HPDE6-E6E7 (cell line): ENCODE measurements at regions not wholly inside any gene's neighbourhood (a gene's known extent, or its start where the extent isn't known, plus 50 kb on each side); places are given as distances from the start of the nearest gene placed in this dataset.

ENCODE experiments used
- DNase-seq: peaks from one replicate; pipeline ENCODE4 v3.0.0; 2011; ENCODE audit warnings: missing footprints; ENCODE audit errors: extremely low spot score

DNA sequence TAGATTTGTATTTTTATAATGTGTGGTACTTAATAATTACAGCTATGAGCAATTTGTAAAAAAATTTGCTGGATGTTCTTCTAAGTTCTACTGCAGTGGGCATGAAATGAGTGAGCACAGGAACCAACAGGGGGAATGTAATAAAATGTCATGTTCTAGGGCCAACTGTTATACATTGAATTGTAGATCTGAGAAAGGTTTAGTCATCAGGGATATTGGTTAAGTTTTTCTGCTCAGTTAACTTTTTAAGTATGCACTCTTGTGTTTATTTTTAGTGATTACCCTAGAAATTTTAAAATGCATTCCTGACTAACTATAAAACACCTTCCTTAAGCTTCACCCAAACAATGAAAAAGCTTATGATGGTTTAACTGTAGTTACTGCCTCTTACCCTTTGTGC lies 101.8 kb downstream of the CAND1 start:
- DNase-seq: no peak

DNA sequence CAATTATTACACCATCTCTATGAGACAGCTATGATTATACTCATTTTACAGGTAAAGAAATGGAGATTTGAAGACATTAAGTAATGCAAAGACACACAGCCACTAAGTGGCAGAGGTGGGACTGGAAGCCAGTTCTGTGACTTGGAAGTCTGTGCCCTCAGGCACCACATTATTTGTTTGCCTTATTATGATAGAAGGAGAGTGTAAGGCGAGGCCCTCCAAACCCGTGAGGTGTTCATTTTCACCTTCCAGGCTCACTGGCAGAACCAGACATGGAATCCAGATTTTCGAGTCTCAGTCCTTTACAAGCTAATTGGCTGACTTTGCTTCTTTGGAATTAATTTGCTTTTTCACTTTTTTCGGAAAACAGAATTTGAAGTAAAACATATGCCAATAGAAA lies 107.9 kb downstream of the CAND1 start:
- DNase-seq: no peak

DNA sequence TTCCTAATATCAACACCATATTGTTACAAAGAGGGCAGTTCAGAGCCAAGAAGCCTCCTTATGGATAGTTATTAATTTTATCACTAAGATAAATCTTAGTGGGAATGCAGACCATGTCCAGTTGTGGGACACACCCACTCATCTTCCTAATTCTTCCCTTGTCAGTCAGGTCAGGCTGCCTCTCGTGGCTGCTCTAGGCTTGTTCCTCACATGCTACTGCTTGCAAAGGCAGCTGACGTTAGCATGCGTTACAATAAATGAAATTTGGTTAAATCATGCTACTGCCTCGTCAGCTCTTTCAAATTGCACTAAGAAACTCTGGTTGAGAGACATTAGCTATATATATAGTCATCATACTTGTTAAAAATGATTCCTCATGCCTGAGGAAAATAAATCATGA lies 108.4 kb downstream of the CAND1 start:
- DNase-seq: peak; percentile 46

DNA sequence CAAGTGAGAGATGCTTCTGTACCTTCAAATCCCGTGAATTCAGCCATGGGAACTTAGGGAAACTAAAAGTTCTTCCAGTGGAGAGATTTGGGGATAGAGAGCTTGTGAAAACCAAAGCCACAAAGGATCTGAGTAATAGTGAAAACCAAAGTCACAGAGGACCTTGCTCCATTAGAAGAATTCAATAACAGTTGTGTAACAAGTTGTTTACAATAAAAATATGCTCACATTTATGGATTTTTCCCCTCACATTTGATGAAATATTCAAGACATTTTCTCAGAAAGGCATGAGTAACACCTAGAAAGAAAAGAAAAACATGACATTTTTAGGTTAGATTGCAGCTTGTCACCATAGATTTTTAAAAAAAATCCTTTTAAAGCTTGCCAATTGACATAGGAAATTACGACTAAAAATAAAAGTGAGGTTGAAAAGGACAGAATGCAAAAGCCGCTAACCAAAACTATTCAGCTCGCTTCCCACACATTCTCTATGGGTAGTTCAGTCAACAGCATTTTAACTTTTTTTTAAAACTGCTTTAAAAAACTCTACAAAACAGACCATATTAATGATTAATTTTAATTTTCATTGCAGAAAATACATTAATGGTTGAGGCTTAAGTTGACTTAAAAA lies 113.2 kb downstream of the CAND1 start:
- no peak for DNase-seq

DNA sequence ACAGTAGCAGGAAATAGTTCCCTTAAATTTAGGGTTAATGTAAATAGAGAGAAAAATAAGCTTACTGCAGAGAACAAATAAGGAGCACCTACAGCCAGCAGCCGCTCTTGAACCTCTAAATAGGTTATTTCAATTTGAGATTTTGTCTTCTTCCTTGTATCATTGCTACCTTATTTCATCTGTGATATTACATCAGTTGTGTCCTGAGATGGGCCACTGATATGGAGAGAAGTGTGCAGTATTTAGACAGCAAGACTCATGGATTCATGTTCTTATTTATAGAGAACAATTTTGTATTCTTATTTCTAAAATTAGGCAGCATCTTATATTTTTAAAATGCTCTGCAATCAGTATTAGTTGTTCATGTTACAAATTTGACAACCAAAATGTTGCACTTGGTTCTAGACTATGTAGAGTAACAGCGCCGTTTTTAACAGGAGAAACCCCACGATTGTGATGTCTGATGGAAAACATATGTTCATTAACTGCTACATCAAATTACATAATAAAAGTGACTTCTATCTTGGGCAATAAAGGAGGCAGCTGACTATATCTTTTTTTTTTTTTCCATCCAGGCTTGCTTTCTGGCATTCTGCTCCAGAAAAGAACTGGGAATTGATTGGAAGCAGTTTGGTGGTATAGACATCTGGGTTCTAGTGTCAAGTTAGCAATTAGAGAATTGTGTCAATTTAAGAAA lies 117.9 kb downstream of the CAND1 start:
- DNase-seq: no peak

DNA sequence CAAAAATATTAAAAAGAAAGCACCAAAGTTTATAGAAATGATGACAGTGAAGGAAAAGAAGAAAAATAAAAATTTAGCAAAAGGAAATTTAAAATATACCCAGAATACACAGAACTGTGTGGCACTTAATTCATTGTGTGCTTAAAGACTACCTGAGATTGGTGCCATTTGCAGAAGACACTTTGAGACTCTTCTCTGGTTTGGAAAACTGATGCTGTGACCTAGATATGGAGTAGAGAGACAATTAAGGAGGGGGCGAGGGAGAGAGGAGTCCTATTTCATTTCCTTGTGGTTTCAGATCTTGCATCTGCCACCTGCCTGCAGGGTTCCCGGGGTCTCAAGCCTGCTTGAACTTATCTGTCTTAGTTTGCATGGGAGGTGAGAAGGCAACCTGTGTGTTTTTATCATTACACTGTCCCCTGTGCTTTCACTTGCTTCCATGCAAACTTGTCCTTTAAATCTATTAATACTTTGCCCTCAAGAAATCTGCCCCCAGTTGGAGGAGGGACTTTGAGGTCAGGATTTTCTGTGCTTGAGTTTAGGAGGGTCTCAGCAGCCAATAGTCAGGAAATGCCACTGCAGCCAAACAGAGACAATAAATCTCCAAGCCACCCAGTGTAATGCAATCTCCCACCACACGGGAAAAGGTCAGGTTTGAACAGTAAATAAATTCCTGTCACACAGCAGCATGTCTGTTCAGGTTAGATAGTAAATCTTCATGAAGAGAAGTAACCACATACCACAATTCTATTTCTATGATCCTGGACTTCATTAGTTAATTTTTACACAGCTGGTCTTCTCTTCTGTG lies 119.4 kb downstream of the CAND1 start:
- DNase-seq: no peak

DNA sequence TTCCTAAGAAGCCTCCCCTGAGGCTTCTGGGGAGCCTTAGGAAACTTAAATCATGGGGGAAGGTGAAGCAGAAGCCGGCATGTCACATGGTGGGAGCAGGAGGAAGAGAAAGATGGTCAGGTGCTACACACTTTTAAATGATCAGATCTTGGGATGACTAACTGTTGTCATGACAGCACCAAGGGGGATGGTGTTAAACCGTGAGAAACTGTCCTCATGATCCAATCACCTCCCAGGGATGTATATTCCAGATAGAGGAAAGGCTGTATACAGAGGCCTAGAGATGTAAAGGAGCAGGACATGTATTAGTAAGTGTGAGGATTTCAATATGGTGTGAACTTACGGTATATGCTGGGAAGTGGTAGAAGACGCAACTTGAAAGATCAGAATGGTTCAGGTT lies 121.1 kb downstream of the CAND1 start:
- no peak for DNase-seq

DNA sequence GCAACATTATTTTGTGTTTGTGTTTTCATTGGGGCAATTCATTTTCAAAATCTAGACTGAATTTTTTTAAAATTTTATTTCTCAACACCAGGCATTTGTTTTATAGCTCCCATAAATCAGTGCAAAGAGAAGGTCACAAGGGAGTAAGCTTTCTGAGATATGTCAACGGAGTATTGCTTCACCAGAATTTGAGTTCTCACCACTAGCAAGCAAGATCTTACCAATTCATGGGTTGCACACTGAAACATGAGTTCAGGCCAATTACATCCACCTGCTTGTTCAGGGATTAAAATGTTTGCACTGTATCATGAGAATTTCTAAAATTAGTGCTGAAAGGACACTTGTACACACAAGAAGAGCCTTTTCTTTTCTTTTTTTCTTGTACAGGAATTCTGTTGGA lies 121.9 kb downstream of the CAND1 start:
- DNase-seq: no peak

DNA sequence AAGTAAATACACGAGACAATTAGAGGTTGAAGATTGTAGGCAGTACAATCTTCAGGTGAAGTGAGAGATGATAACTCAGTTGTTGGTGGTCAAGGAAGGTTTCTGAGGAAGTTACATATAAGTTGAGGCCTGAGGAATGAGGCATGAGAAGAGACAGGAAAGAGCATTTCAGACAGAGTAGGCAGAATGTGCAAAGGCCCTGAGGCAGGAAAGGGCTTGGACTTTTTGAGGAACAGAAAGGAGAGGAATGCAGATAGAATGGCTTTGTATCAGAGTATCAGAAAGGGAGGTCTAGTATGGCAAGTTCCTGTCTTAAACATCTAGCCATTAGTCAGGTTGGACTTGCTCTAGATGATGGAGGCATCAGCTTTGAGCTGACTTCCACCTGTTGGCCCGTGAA lies 122.5 kb downstream of the CAND1 start:
- DNase-seq: no peak

DNA sequence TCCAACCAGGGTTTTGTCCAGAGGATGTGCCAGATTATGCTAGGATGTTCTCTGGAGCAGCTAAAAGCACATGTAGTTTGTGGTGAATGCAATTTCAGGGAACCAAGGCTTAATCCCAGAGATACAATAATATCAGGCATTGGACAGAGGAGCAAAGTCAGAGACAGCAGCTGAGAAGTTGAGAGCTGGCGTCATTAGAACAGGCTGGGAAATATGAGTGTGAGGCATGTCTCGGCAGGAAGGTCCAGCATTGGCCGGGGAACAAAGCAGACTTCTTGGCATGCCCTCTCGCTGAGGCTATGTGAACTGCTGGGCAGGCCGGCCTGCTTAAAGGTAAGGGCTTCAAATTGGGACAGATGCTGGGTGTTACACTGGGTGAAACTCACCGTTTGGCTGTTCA lies 125.4 kb downstream of the CAND1 start:
- peak; percentile 89 for DNase-seq

DNA sequence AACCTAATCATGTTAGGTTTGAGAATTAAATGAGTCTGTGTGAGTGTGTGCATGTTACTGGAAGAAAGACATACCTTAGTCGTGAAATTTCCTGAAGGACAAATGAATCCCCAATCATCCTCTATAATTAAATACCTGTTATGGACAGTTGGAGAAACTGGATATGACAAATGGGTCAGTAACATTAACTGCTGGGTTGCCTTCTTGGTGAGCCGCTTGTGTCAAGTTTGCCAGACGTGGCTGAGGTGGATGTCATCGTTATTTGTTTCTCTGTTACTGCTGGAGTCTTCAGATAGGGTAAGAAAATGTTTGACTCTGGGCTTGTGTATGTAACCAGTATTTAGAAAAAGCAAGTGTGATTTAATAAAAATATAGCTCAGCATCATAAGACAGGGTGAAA lies 131.6 kb downstream of the CAND1 start:
- no peak for DNase-seq

DNA sequence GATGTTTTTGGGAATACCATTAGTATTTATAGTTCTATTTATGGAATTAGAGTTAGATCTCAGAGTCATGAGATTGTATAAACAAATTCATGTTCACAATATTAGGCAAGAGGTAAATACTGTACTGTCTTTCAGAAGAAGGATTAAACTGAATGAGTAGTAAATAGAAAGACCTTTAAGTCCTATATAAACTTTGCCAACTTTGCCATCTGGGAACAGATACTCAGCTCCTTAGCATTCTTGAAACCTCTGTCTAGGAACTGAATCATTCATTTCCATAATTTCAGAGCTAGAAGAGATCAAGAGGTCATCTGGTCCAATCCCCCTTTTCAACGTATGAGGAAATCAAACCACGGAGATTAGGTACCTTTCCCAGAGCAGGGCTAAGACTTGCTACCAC lies 141.1 kb downstream of the CAND1 start:
- no peak for DNase-seq

DNA sequence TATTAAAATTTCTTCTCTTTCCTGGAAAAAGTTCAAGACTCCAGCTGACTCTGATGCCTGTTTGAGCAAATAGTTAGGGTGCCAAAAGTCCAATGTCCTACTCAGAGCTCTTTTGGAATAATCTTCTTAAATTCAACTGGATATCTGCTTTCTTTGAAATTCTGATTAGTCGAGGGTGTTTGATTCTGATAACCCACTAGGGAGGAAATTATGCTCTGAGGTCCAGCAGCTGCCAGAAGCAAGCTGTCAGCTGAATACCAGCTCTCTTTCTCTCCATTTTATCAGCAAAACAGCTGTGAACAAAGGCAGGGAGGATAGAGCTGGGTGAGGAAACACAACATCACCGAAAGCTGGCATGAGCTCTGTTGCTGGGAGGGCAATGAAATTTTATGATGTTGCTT lies 141.5 kb downstream of the CAND1 start:
- DNase-seq: no peak

DNA sequence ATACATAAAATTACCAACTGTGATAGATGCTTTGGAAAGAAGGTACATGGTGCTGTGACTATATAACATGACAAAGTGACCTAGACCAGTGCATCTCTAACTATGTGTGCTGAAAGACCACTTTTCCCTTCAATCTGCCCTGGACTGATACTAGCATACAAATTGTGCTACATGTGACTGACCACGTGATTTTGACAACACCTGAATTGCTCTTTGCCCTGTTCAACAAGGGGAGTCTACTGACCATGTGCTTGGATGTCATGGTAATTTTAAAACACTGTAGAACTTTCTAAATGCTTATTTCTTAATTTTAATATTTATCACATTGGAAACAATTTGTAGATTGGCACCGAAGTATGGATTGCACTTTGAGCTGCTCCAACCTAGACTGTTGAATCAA lies 142.4 kb downstream of the CAND1 start:
- DNase-seq: no peak

DNA sequence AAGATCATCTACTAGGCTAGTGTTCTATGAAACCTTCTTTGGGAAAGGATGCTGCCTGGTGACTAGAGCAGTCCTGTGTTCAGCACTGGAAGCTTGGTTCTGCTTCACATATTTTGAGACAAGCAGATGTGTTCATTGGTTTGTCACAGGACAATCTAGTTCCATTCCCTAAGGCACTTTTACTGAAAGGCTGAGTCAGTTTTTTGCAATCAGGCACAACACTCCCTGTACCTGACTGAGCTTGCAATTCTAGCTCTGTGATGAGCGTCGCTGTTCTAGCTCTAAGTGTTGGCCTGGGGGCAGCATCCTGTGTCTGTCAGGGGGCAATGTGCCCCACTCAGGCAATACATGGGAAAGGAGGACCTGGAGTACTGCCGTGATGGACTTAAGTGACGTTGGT lies 144.4 kb downstream of the CAND1 start:
- DNase-seq: peak; percentile 50

DNA sequence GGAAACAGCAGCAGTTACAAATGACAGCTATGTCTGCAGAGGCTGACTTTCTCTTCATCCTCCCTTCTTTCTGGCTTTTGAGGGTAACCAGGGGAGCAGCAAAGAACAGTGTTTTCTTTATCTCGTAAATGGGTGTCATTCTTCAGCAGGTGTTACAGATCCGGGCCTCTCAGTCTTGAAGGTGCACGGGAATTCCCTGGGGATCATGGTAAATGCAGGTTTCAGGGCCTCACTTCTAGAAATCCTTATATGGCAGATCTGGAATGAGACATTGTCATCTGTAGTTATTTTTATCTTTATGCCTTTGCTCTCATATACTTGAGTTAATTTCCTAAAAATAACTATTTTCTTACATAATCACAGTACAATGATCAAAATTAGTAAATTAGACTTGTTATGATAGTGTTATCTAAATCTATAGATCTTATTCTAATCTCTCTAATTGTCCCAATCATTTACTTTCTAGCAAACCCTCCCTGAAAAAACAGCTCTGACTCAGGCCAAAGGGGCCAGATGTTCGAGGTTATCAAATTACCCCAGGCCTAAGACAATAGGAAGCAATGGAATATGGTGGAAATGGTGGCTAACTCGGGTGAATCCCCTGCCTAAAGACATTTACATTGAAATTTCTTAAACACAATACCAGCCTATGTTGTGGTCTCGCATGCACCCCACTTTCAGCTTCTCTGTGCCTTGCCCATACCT lies 145.0 kb downstream of the CAND1 start:
- DNase-seq: no peak

DNA sequence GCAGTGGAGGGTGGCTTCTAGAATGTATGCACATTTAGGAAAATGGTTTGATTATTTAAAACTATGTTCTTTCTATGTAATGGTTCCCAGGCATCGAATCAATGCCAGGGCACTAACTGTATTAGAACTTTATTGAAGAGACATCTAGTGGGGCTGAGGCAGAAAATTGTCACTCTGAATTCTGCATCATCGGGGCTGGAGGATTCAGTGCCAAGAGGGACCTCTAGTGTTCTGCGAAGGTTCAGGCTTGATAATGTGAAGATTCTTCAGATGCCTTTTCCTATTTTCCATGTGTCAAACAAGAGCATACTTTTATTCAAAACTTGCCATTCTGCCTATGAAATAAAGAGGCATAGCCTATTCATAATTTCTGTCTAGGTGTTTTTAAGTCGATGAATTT lies 146.3 kb downstream of the CAND1 start:
- DNase-seq: no peak

DNA sequence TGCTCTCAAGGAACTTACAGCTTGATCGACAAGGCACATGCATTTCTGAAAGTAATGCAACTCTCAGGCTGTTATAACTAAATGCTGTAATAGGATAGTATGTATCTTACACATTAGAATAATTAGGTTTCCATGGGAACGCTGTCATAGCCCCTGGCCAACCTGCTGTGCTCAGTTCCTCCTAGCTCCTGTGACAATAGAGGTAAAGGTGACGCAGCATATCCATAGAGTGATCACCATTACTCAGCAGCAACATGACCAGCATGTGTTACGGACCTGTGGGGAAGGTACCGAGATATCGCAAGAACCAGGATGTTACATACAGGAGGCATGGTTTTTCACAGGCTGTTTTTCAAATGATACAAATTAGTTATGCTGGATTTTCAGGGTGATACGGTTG lies 150.7 kb downstream of the CAND1 start:
- DNase-seq: no peak

DNA sequence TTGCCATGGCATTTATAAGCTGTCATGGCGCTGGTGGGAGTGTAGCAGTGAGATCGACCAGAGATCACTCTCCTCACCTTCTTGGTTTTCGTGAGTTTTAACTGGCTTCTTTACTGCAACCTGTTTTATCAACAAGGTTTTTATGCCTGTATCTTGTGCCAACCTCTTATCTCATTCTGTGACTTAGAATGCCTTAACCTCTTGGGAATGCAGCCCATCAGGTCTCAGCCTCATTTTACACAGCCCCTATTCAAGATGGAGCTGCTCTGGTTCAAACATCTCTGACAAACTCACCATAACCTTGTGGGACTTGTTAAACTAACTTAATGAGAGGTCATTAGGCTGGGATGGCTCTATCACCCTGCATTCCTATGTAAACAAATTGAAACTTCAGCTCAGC lies 151.3 kb downstream of the CAND1 start:
- no peak for DNase-seq

DNA sequence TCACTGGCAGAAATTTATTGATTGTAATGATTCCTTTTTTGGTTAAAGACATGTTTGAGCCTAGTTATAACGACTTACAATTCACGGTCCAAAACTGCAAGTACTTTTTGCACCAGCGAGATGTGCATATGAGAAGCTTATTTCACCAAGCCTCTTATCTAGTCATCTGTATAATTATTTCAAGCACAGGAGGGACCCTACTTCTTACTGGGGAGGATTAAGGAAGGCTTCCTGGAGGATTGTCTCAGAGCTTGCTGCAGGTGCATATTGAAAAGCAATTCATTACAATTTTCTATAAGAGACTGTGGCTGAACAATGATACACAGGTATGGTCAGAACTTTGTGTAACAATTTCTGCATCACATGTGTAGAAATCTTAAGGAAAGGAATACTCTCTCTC lies 152.9 kb downstream of the CAND1 start:
- no peak for DNase-seq

DNA sequence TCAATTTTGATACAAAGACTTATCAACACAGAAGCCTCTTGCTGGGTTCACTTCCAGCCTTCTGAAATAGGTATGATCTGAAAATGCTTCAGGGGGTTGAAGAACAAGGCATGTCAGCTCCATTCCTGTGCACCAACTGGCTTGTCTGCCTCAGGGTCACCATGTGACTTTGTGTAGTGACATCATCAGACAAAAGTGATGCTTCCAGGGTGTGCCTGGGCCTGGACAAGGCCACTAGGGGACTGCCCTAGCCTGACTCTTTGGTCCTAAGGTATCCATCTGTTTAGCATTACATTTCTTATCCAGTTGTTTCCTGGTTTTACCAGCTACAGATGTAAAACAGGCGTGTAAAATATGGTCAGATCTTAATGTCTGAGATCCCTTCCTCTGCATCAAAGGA lies 155.6 kb downstream of the CAND1 start:
- no peak for DNase-seq

DNA sequence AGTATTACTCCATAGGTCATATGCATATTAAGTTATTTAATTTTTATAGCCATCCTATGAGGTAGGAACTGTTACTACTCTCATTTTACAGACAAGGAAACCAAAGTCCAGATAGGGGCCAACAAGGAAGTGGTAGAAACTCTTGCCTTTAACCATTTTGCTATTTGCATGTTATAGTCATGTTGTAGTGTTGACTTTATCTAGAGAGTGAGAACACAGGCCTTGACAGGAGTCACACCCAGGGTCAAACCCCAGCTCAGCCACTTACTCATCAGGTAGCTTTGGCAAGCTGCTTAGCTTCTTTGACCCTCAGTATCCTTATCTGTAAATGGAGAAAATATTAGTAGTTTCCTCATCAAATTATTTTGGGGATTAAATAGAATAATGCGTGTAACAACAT lies 156.2 kb downstream of the CAND1 start:
- no peak for DNase-seq

DNA sequence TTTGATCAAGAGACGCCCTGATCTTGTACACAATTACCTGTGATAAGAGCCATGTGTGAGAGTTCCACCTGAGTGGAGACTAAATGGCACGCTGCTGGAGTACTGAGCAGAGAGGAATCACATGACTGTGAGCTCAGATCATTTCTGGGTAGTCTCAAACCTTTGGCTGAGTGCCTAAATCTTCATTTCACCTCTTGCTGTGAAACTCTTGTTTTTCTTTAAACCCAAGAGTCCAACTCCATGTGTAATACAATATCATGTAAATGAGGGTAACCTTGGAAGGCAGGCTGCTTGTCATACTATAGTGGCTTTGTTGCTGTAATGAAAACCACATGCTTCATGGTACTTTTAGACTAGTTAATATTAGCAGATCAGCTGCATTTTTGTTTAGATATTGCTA lies 156.9 kb downstream of the CAND1 start:
- DNase-seq: no peak
